ENCODE measurements at regions not wholly inside any gene's neighbourhood (a gene's known extent, or its start where the extent isn't known, plus 50 kb on each side); places are given as distances from the start of the nearest gene placed in this dataset.

DNA sequence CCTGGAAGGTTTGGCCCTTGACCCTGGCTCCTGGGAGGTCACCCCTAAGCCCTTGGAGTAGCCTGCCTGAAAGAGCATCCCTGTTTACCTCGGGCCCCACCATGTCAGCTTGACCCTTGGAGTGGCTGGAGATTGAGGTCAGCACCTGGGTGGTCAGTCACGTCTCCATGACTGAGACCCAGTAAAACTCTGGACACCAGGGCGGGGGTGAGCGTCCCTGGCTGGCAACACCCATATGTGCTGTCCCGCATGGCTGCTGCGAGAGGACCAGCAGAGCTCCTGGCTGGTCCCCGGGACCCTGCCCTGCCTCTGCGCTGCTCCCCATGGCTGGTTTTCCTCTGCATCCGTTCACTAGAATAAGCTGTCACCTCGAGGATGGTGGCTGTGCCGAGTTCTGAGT is 91.2 kb downstream of the RBFOX3 start:
- TF ChIP-seq, protein P1, sequence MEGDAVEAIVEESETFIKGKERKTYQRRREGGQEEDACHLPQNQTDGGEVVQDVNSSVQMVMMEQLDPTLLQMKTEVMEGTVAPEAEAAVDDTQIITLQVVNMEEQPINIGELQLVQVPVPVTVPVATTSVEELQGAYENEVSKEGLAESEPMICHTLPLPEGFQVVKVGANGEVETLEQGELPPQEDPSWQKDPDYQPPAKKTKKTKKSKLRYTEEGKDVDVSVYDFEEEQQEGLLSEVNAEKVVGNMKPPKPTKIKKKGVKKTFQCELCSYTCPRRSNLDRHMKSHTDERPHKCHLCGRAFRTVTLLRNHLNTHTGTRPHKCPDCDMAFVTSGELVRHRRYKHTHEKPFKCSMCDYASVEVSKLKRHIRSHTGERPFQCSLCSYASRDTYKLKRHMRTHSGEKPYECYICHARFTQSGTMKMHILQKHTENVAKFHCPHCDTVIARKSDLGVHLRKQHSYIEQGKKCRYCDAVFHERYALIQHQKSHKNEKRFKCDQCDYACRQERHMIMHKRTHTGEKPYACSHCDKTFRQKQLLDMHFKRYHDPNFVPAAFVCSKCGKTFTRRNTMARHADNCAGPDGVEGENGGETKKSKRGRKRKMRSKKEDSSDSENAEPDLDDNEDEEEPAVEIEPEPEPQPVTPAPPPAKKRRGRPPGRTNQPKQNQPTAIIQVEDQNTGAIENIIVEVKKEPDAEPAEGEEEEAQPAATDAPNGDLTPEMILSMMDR (conservative IDR thresholded peaks at IDR 0.05) = no peak
- TF ChIP-seq ZFX (IDR thresholded peaks at IDR 0.05) = no peak

All from C4-2B (cell line).